SU-DHL-6 (cell line): ENCODE measurements at regions not wholly inside any gene's neighbourhood (a gene's known extent, or its start where the extent isn't known, plus 50 kb on each side); places are given as distances from the start of the nearest gene placed in this dataset.

Experiments used
- CTCF ChIP-seq: fragments of 200-600 bp; sonication (generic); IDR thresholded peaks from one replicate; pipeline ENCODE4 v1.5.1; 2017; ENCODE audit warnings: antibody characterized with exemption, mild to moderate bottlenecking, low read length, moderate library complexity; ENCODE audit not compliant: insufficient read depth, poor library complexity, severe bottlenecking
- EZH2phosphoT487 ChIP-seq: fragments of 200-600 bp; sonication (generic), shearing (Covaris generic); conservative IDR thresholded peaks from 2 replicates; pipeline ENCODE4 v1.6.1; 2018; ENCODE audit warnings: mild to moderate bottlenecking, antibody characterized with exemption, low read length, moderate library complexity, mixed read lengths

DNA sequence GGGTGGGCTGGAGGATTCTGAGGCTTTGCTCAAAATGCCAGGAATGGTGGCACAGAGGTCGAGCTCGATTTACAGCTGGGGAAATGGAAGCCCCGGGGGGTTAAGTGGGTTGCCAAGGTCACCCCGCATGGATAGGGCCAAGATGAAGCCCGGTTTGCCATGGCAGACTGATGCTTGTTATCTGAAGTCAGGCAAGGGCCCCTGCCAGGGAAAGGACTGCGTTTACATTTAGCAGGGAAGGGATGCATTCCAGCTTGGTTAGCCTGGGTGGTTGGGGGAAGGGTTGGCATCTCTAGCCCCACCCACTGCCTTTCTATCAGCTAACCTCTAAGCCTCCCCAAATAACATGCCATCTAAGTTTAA, 79.0 kb downstream of the RPLP1 start:
- no peak for TF ChIP-seq CTCF
- no peak for TF ChIP-seq EZH2phosphoT487
